ENCODE measurements at regions not wholly inside any gene's neighbourhood (a gene's known extent, or its start where the extent isn't known, plus 50 kb on each side); places are given as distances from the start of the nearest gene placed in this dataset.

GRCh38 chr3:152094406-152094805 lies 174.3 kb upstream of the MBNL1 start:
- Histone ChIP-seq H3K4me3 (replicated peaks in 1 of 3; ENCODE audit: low read depth in 2 of 3, low read length in 3 of 3) (no peak overlapping the region), H3K27me3 (ENCODE audit: control insufficient read depth in 2 of 2, insufficient read depth in 2 of 2, low read length in 2 of 2) (no peaks in the 10 kb centered on the region), H3K9me3 (replicated peaks in 1 of 2; ENCODE audit: control insufficient read depth in 1 of 2, insufficient read depth in 1 of 2, low read length in 2 of 2) (no peaks in the 10 kb centered on the region), H2AFZ (ENCODE audit: insufficient read depth, low read depth, low read length, poor library complexity, severe bottlenecking) (no peak overlapping the region), H3K79me2 (ENCODE audit: insufficient read depth, low read length) (no peaks in the 10 kb centered on the region), H3K4me1 (ENCODE audit: control insufficient read depth in 1 of 2, insufficient read depth in 2 of 2, low read length in 2 of 2) (peaks cover 13 to 15% of the 10 kb centered on the region in 2 donors), H3K36me3 (replicated peaks in 1 of 2; ENCODE audit: control insufficient read depth in 1 of 2, insufficient read depth in 2 of 2, low read length in 2 of 2) (no peaks in the 10 kb centered on the region), H3K9ac (ENCODE audit: insufficient read depth, low read length, poor library complexity, severe bottlenecking) (no peak overlapping the region), H3K4me2 (replicated peaks; ENCODE audit: extremely low read depth, low read length, poor library complexity, severe bottlenecking) (no peak overlapping the region), H4K20me1 (ENCODE audit: insufficient read depth, low read length) (no peaks in the 10 kb centered on the region), H3K27ac (ENCODE audit: low read depth in 1 of 2, low read length in 2 of 2) (no peak overlapping the region)
- intact Hi-C loops (cut with micrococcal nuclease): no loop called here
- peaks cover 0 to 1% (median 0%) of the 10 kb centered on the region in 3 donors for H3K27me3 Mint-ChIP-seq (ENCODE audit: low read depth in 3 of 3)
- TF ChIP-seq CTCF (IDR thresholded peaks at IDR 0.05): no peak
- no peak for DNase-seq
- no peak overlapping the region for H3K27ac Mint-ChIP-seq
- no peaks in the 10 kb centered on the region for H3K36me3 Mint-ChIP-seq
- H3K4me3 Mint-ChIP-seq: no peak overlapping the region
- H3K4me1 Mint-ChIP-seq: peaks cover 27% of the 10 kb centered on the region
- H3K9me3 Mint-ChIP-seq: peaks cover 0 to 1% (median 0%) of the 10 kb centered on the region in 7 donors

- intact Hi-C loops (cut with micrococcal nuclease): no loop called here
- H4K20me1 ChIP-seq (ENCODE audit: insufficient read depth, low read length): no peaks in the 10 kb centered on the region
- H3K4me3 Mint-ChIP-seq: no peak overlapping the region
- H3K36me3 Mint-ChIP-seq: no peaks in the 10 kb centered on the region
- no peaks in the 10 kb centered on the region for H3K27me3 ChIP-seq (ENCODE audit: control insufficient read depth in 2 of 2, insufficient read depth in 2 of 2, low read length in 2 of 2)
- peaks cover 0 to 1% (median 0%) of the 10 kb centered on the region in 7 donors for H3K9me3 Mint-ChIP-seq
- no peaks in the 10 kb centered on the region for H3K36me3 ChIP-seq (replicated peaks in 1 of 2; ENCODE audit: control insufficient read depth in 1 of 2, insufficient read depth in 2 of 2, low read length in 2 of 2)
- DNase-seq: no peak
- no peak overlapping the region for H2AFZ ChIP-seq (ENCODE audit: insufficient read depth, low read depth, low read length, poor library complexity, severe bottlenecking)
- H3K4me1 Mint-ChIP-seq: peaks cover 33% of the 10 kb centered on the region
- H3K27ac Mint-ChIP-seq: no peak overlapping the region
- no peak overlapping the region for H3K4me3 ChIP-seq (replicated peaks in 1 of 3; ENCODE audit: low read depth in 2 of 3, low read length in 3 of 3)
- no peak overlapping the region for H3K27ac ChIP-seq (ENCODE audit: low read depth in 1 of 2, low read length in 2 of 2)
- peaks cover 16 to 18% of the 10 kb centered on the region in 2 donors for H3K4me1 ChIP-seq (ENCODE audit: control insufficient read depth in 1 of 2, insufficient read depth in 2 of 2, low read length in 2 of 2)
- no peak for TF ChIP-seq CTCF (IDR thresholded peaks at IDR 0.05)
- no peaks in the 10 kb centered on the region for H3K9me3 ChIP-seq (replicated peaks in 1 of 2; ENCODE audit: control insufficient read depth in 1 of 2, insufficient read depth in 1 of 2, low read length in 2 of 2)
- H3K4me2 ChIP-seq (replicated peaks; ENCODE audit: extremely low read depth, low read length, poor library complexity, severe bottlenecking): no peak overlapping the region
- H3K27me3 Mint-ChIP-seq (ENCODE audit: low read depth in 3 of 3): peaks cover 0 to 1% (median 0%) of the 10 kb centered on the region in 3 donors
- no peak overlapping the region for H3K9ac ChIP-seq (ENCODE audit: insufficient read depth, low read length, poor library complexity, severe bottlenecking)
- no peaks in the 10 kb centered on the region for H3K79me2 ChIP-seq (ENCODE audit: insufficient read depth, low read length)
Observed at GRCh38 chr3:152095472-152095871, 173.3 kb upstream of the MBNL1 start.

Measured in CD14-positive monocyte (primary cell).